ENCODE measurements at regions not wholly inside any gene's neighbourhood (a gene's known extent, or its start where the extent isn't known, plus 50 kb on each side); places are given as distances from the start of the nearest gene placed in this dataset.

DNA sequence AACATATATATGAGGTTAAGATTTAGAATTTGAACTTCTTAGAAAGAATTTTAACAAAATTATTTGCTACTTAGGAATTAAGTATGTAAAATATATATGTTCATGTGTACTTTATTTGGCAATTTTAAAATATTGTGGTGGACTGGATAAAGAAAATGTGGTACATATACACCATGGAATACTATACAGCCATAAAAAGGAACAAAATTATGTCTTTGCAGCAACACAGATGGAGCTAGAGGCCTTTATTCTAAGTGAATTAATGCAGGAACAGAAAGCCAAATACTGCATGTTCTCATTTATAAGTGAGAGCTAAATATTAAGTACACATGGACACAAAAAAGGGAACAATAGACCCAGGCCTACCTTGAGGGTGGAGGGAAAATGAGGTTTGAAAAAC lies 72.2 kb upstream of the FMN2 start:
- TF ChIP-seq, protein P1, sequence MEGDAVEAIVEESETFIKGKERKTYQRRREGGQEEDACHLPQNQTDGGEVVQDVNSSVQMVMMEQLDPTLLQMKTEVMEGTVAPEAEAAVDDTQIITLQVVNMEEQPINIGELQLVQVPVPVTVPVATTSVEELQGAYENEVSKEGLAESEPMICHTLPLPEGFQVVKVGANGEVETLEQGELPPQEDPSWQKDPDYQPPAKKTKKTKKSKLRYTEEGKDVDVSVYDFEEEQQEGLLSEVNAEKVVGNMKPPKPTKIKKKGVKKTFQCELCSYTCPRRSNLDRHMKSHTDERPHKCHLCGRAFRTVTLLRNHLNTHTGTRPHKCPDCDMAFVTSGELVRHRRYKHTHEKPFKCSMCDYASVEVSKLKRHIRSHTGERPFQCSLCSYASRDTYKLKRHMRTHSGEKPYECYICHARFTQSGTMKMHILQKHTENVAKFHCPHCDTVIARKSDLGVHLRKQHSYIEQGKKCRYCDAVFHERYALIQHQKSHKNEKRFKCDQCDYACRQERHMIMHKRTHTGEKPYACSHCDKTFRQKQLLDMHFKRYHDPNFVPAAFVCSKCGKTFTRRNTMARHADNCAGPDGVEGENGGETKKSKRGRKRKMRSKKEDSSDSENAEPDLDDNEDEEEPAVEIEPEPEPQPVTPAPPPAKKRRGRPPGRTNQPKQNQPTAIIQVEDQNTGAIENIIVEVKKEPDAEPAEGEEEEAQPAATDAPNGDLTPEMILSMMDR (IDR thresholded peaks at IDR 0.05; ENCODE audit: low read depth, low read length), result no peak
- TF ChIP-seq POLR2A (IDR thresholded peaks at IDR 0.05; ENCODE audit: extremely low read depth, insufficient read length), result no peak
- TF ChIP-seq, protein P2, sequence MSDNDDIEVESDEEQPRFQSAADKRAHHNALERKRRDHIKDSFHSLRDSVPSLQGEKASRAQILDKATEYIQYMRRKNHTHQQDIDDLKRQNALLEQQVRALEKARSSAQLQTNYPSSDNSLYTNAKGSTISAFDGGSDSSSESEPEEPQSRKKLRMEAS (IDR thresholded peaks at IDR 0.05; ENCODE audit: low read depth, low read length), result no peak
- TF ChIP-seq MYC (IDR thresholded peaks at IDR 0.05; ENCODE audit: low read depth, low read length), result no peak
